RWPE2 (cell line): ENCODE measurements at regions not wholly inside any gene's neighbourhood (a gene's known extent, or its start where the extent isn't known, plus 50 kb on each side); places are given as distances from the start of the nearest gene placed in this dataset.
A peak's percentile ranks its signal among the peaks of the same experiment; 100 is the strongest.

Experiments
- ATAC-seq: fragments of 200-7000 bp; cut with Tn5 transposase; 3 replicates; pipeline ENCODE4 v1.9.1; 2021; ENCODE audit warnings: low read depth
- DNase-seq: peaks from one replicate; pipeline ENCODE4 v3.0.0-alpha.2; 2020; ENCODE audit warnings: low spot score
- H3K27ac ChIP-seq: fragments of 450-650 bp; 2 replicates; pipeline ENCODE4 v1.5.1; 2017; ENCODE audit warnings: mild to moderate bottlenecking; ENCODE audit not compliant: poor library complexity, severe bottlenecking
- H3K27me3 ChIP-seq: fragments of 250-450 bp; sonication (Bioruptor Pico); 2 replicates; pipeline ENCODE4 v1.5.1; 2021; ENCODE audit warnings: mild to moderate bottlenecking, moderate library complexity; ENCODE audit not compliant: insufficient read depth, poor library complexity, severe bottlenecking
- H3K36me3 ChIP-seq: fragments of 250-450 bp; sonication (Bioruptor Pico); 2 replicates; pipeline ENCODE4 v1.5.1; 2020; ENCODE audit warnings: low read depth, mild to moderate bottlenecking, moderate library complexity
- H3K4me1 ChIP-seq: fragments of 250-450 bp; sonication (Bioruptor Pico); 2 replicates; pipeline ENCODE4 v1.5.1; 2021; ENCODE audit warnings: mild to moderate bottlenecking, moderate library complexity; ENCODE audit not compliant: insufficient read depth, poor library complexity, severe bottlenecking
- H3K4me3 ChIP-seq: fragments of 250-450 bp; sonication (Bioruptor Pico); 2 replicates; pipeline ENCODE4 v1.5.1; 2021; ENCODE audit warnings: mild to moderate bottlenecking, moderate library complexity; ENCODE audit not compliant: severe bottlenecking
- H3K9me3 ChIP-seq: fragments of 250-450 bp; sonication (Bioruptor Pico); 2 replicates; pipeline ENCODE4 v1.5.1; 2021; ENCODE audit warnings: mild to moderate bottlenecking, moderate library complexity; ENCODE audit not compliant: severe bottlenecking
- CTCF ChIP-seq: fragments of 450-650 bp; IDR thresholded peaks from one replicate; pipeline ENCODE4 v1.5.1; 2017; ENCODE audit warnings: mild to moderate bottlenecking, moderate library complexity; ENCODE audit not compliant: poor library complexity, severe bottlenecking

DNA sequence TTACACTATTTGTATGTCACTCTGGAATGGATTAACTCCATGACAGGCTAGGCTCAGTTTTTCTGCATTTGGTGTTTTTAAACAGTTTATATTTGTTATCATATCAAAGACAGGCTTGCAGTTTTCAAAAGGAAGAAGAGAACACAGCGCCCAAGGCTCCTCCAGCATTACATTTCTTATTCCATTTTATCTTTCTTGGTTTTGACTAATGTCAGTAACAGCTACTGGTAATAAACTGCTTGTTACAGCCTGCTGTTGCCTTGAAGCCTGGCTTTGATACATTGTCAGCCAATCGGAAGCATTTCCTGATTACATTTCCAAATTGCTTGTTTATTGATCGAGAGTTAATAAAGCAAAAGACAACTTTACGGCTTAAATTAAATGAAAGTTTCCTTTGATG is 166.0 kb upstream of the MDFIC start:
- DNase-seq (no peak), ATAC-seq (no peak)
- peaks cover 21% of the 10 kb centered on the region for H3K4me1 ChIP-seq
- no peaks in the 10 kb centered on the region for H3K36me3 ChIP-seq
- H3K27ac ChIP-seq: no peak overlapping the region
- H3K9me3 ChIP-seq: no peaks in the 10 kb centered on the region
- TF ChIP-seq CTCF: no peak
- no peak overlapping the region for H3K4me3 ChIP-seq
- no peaks in the 10 kb centered on the region for H3K27me3 ChIP-seq

DNA sequence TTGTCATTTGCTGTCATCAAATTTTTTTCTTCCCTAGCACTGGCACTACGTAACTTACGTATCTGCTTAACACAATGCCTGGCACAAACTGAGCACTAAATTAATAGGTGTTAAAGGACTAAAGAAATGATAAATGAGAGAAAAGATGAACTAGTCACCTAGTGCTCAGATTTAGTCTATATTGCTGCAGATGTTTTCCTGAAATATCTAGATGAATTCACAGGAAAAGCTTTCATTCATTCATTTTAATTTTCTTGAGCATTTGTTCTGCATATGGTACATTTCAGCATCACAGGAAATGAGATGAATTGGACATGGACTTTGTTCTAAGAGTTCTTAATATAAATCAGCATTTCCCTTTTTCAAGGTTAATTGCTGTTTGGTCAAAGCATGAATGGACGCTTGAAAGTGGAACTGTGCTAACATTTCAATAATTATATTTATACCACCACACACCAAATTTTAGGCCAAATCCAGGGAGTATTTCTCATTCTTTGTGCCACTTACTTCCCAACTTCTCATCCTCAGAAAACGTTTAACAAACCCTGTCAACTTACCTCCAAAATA is 163.2 kb upstream of the MDFIC start:
- H3K9me3 ChIP-seq: no peaks in the 10 kb centered on the region
- ATAC-seq (no peak), DNase-seq (no peak)
- H3K4me1 ChIP-seq: peaks cover 21% of the 10 kb centered on the region
- peak overlapping the region; percentile 46 for H3K27ac ChIP-seq
- TF ChIP-seq CTCF: no peak
- H3K27me3 ChIP-seq: no peaks in the 10 kb centered on the region
- no peaks in the 10 kb centered on the region for H3K36me3 ChIP-seq
- no peak overlapping the region for H3K4me3 ChIP-seq

GRCh38 chr7:114759347-114760062 is 162.4 kb upstream of the MDFIC start:
- no peaks in the 10 kb centered on the region for H3K9me3 ChIP-seq
- H3K27me3 ChIP-seq: no peaks in the 10 kb centered on the region
- no peak for TF ChIP-seq CTCF
- H3K36me3 ChIP-seq: no peaks in the 10 kb centered on the region
- H3K4me3 ChIP-seq: no peak overlapping the region
- ATAC-seq (peak; percentile 75), DNase-seq (no peak)
- peaks cover 21% of the 10 kb centered on the region for H3K4me1 ChIP-seq
- peak overlapping the region; percentile 46 for H3K27ac ChIP-seq

DNA sequence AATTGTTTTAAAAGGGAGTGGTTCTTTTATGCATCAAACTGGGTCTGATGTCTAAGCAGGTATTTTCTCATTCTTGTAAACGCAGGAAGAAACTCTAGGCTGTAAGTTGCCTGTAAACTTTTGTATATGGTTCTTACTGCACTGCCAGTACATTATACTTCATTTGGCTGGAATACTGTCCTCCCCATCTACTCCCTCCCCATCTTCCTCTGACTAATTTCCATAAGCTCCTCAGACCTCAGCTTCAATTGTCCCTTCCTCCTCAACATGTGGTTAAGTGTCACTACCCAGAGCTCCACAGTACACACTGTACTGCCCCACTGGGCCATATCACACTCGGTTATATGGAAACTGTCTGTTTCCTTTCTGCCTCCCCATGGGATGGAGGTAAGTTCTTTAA is 161.4 kb upstream of the MDFIC start:
- Histone ChIP-seq H3K4me1 (peaks cover 21% of the 10 kb centered on the region), H3K36me3 (no peaks in the 10 kb centered on the region), H3K4me3 (no peak overlapping the region), H3K27ac (no peak overlapping the region), H3K9me3 (no peaks in the 10 kb centered on the region), H3K27me3 (no peaks in the 10 kb centered on the region)
- no peak for TF ChIP-seq CTCF
- no peak for DNase-seq
- ATAC-seq: no peak

- TF ChIP-seq CTCF: no peak
- Histone ChIP-seq H3K27ac (no peak overlapping the region), H3K4me3 (no peak overlapping the region), H3K27me3 (no peaks in the 10 kb centered on the region), H3K4me1 (peaks cover 21% of the 10 kb centered on the region), H3K36me3 (no peaks in the 10 kb centered on the region), H3K9me3 (no peaks in the 10 kb centered on the region)
- DNase-seq (no peak), ATAC-seq (no peak)
These were observed 159.9 kb upstream of the MDFIC start for GRCh38 chr7:114761973-114762372.
